Ascending aorta (tissue), 2 donors: ENCODE measurements at regions not wholly inside any gene's neighbourhood (a gene's known extent, or its start where the extent isn't known, plus 50 kb on each side); places are given as distances from the start of the nearest gene placed in this dataset.

Source experiments
- DNase-seq, 2 donors: peaks; one replicate each; pipeline ENCODE4 v3.0.0-alpha.2; 2019; ENCODE audit warnings: low spot score in 2 of 2
- H3K27ac ChIP-seq, 2 donors: fragments of 200-600 bp; sonication (generic); one replicate each; pipeline ENCODE4 v1.5.1; 2016 to 2017; ENCODE audit warnings: mild to moderate bottlenecking in 1 of 2
- H3K27me3 ChIP-seq: fragments of 200-600 bp; sonication (generic); one replicate; pipeline ENCODE4 v1.5.1; 2017
- H3K36me3 ChIP-seq, 2 donors: fragments of 200-600 bp; sonication (generic); one replicate each; pipeline ENCODE4 v1.5.1; 2016
- H3K4me1 ChIP-seq, 2 donors: fragments of 200-600 bp; sonication (generic); one replicate each; pipeline ENCODE4 v1.5.1; 2016 to 2017; ENCODE audit warnings: mild to moderate bottlenecking in 1 of 2
- H3K4me3 ChIP-seq, 2 donors: fragments of 200-600 bp; sonication (generic); one replicate each; pipeline ENCODE4 v1.5.1; 2016 to 2017; ENCODE audit warnings: mild to moderate bottlenecking in 1 of 2
- H3K9me3 ChIP-seq, 2 donors: fragments of 200-600 bp; sonication (generic); one replicate each; pipeline ENCODE4 v1.5.1; 2016
- intact Hi-C: fragments of 100-400 bp; cut with DNase I; formaldehyde crosslinking; loops from one replicate; pipeline ENCODE4 v1.15.1; 2023
- TF ChIP-seq, protein P1 (sequence below), 3 experiments: fragments of 200-600 bp in 2 of 3; fragments of 450-650 bp in 1 of 3; sonication (generic) in 2 of 3; IDR thresholded peaks; one replicate each; pipeline ENCODE4 v1.5.1; 2016 to 2019; ENCODE audit warnings: antibody characterized with exemption in 3 of 3, mild to moderate bottlenecking in 1 of 3, moderate library complexity in 1 of 3

DNA sequence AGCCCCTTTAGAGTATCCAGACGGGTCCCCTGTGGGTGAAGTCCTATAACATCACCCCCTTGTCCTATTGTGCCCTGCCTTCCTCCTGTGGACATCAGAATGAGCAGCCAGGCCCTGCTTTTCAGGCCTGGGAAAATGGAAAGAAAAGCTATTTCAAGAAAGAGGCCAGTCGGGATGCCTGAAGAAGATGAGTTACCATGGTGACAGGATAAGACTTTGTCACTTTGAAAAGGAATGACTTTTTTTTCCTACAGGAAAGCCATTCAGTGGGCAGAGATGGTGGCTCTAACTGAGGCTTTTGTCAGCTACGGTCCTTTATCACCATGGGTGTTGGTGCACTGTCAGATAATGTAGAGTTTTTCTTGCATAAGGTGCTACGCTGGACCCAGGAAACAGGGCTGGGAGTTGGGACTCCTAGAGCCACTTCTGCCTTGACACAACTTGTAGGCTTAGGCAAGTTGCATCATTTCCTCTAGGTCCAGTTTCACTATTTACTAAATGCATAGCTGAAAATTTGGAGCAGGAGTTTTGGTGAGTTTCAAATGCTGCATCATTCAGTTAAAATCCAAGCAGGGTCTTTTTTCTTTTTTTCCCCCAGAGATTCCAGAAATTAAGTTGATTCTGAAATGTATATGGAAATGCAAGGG is 179.0 kb upstream of the ADRA1D start:
- no peak for DNase-seq
- intact Hi-C loops = no loop called here
- TF ChIP-seq, protein P1, sequence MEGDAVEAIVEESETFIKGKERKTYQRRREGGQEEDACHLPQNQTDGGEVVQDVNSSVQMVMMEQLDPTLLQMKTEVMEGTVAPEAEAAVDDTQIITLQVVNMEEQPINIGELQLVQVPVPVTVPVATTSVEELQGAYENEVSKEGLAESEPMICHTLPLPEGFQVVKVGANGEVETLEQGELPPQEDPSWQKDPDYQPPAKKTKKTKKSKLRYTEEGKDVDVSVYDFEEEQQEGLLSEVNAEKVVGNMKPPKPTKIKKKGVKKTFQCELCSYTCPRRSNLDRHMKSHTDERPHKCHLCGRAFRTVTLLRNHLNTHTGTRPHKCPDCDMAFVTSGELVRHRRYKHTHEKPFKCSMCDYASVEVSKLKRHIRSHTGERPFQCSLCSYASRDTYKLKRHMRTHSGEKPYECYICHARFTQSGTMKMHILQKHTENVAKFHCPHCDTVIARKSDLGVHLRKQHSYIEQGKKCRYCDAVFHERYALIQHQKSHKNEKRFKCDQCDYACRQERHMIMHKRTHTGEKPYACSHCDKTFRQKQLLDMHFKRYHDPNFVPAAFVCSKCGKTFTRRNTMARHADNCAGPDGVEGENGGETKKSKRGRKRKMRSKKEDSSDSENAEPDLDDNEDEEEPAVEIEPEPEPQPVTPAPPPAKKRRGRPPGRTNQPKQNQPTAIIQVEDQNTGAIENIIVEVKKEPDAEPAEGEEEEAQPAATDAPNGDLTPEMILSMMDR (IDR thresholded peaks at IDR 0.05) = no peak
- no peak overlapping the region for H3K27ac ChIP-seq
- H3K27me3 ChIP-seq = no peaks in the 10 kb centered on the region
- H3K4me3 ChIP-seq = no peak overlapping the region
- H3K36me3 ChIP-seq = no peaks in the 10 kb centered on the region
- H3K4me1 ChIP-seq = no peaks in the 10 kb centered on the region
- no peaks in the 10 kb centered on the region for H3K9me3 ChIP-seq

GRCh38 chr20:4418141-4418540 is 169.1 kb upstream of the ADRA1D start:
- H3K4me1 ChIP-seq = no peaks in the 10 kb centered on the region
- no peaks in the 10 kb centered on the region for H3K27me3 ChIP-seq
- H3K36me3 ChIP-seq = no peaks in the 10 kb centered on the region
- H3K27ac ChIP-seq = no peak overlapping the region
- no peak for DNase-seq
- H3K9me3 ChIP-seq = no peaks in the 10 kb centered on the region
- TF ChIP-seq, protein P1 (IDR thresholded peaks at IDR 0.05) = no peak
- H3K4me3 ChIP-seq = no peak overlapping the region
- intact Hi-C loops = no loop called here

DNA sequence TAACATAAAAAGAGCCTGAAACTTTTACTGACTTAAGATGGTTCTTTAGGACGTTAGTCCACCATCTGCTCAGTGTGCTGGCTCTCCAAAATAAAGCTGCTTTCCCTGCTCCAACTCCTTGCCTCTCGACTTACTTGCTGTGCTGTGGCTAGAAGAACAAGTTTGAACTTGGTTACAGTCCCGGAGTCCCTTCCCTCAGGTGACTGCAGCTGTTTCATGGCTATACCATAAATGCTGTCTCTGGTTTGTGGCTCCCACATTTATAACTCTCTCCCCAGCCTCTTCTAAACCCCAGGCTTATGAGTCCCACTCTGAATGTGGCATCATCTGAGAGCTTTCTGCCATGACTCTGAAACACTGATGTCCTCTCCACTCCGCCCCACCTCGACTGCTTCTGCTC is 166.2 kb upstream of the ADRA1D start:
- Histone ChIP-seq H3K27ac (no peak overlapping the region), H3K9me3 (no peaks in the 10 kb centered on the region), H3K4me1 (peaks cover 0 to under 1% of the 10 kb centered on the region in 2 donors), H3K27me3 (no peaks in the 10 kb centered on the region), H3K4me3 (no peak overlapping the region), H3K36me3 (no peaks in the 10 kb centered on the region)
- intact Hi-C loops = no loop called here
- DNase-seq = no peak
- TF ChIP-seq, protein P1 (IDR thresholded peaks at IDR 0.05) = no peak

DNA sequence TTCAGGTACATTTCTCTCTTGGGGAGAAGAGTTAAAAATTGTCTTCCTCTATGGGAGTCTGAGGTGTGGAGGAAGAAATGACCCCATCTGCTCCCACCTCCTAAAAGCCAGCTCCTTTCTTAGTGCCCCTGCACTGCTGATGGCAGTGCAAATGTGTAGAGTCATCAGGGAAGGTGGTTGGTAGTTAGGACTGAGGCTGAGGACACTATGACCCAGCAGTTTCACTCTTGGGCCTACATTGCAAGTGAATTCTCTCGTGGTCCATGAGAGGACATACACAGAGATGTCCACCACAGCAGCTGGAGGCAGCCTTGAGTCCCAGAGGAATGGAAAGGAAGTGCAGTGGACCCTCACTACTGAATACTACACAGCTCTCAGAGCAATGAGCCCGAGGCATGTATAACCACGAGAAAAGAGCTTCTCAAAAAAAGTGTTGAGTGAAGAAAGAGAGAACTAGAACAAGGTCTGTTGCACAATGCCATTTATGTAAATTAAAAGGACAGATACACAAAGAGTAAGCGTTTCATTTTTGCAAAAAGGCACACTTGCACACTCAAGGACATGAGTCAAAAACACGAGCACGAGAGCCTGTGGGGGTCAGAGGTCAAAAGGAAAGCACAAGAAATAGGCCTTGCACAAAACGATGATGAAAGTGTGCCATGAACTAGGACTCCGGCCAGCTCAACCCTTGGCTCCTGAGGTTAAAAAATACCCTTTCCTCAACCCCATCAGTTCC is 164.4 kb upstream of the ADRA1D start:
- H3K9me3 ChIP-seq = no peaks in the 10 kb centered on the region
- H3K4me3 ChIP-seq = no peak overlapping the region
- H3K27me3 ChIP-seq = no peaks in the 10 kb centered on the region
- intact Hi-C loops = no loop called here
- TF ChIP-seq, protein P1 (IDR thresholded peaks at IDR 0.05) = no peak
- H3K27ac ChIP-seq = no peak overlapping the region
- peaks cover 0 to 5% of the 10 kb centered on the region in 2 donors for H3K4me1 ChIP-seq
- no peak for DNase-seq
- H3K36me3 ChIP-seq = no peaks in the 10 kb centered on the region

- H3K9me3 ChIP-seq = no peaks in the 10 kb centered on the region
- H3K36me3 ChIP-seq = no peaks in the 10 kb centered on the region
- H3K27me3 ChIP-seq = no peaks in the 10 kb centered on the region
- H3K27ac ChIP-seq = no peak overlapping the region
- no peak overlapping the region for H3K4me3 ChIP-seq
- TF ChIP-seq, protein P1 (IDR thresholded peaks at IDR 0.05) = no peak
- H3K4me1 ChIP-seq = peaks cover 0 to 5% of the 10 kb centered on the region in 2 donors
- no peak for DNase-seq
- intact Hi-C loops = no loop called here
These were observed 163.1 kb upstream of the ADRA1D start for GRCh38 chr20:4412216-4412615.
